ENCODE measurements at regions not wholly inside any gene's neighbourhood (a gene's known extent, or its start where the extent isn't known, plus 50 kb on each side); places are given as distances from the start of the nearest gene placed in this dataset.

DNA sequence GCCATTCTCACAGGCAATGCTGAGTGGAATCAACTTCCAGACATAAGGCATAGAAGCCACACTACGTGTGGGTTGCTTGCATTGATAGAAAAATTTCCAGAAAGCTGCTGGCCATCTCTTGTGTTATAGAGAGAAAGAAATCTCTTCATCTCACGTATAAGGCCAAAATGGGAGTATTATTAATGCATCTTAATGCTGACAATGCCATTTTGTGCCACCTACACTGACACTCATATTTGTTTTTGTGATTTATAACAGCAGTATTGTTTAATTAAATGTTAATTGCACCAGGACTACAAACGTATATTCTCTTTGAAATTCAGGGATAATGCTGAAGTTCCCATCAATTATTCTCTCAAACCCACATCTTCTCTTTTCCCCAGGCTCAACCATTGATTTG lies 56.1 kb upstream of the TMEM132D start:
- ATAC-seq (no peak), DNase-seq (no peak)
- no peak overlapping the region for H3K27ac ChIP-seq
- intact Hi-C loops (cut with DNase I), result no loop called here
- peaks cover 0 to 21% (median 5%) of the 10 kb centered on the region in 7 donors for H3K27me3 ChIP-seq
- TF ChIP-seq, protein P1, sequence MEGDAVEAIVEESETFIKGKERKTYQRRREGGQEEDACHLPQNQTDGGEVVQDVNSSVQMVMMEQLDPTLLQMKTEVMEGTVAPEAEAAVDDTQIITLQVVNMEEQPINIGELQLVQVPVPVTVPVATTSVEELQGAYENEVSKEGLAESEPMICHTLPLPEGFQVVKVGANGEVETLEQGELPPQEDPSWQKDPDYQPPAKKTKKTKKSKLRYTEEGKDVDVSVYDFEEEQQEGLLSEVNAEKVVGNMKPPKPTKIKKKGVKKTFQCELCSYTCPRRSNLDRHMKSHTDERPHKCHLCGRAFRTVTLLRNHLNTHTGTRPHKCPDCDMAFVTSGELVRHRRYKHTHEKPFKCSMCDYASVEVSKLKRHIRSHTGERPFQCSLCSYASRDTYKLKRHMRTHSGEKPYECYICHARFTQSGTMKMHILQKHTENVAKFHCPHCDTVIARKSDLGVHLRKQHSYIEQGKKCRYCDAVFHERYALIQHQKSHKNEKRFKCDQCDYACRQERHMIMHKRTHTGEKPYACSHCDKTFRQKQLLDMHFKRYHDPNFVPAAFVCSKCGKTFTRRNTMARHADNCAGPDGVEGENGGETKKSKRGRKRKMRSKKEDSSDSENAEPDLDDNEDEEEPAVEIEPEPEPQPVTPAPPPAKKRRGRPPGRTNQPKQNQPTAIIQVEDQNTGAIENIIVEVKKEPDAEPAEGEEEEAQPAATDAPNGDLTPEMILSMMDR (IDR thresholded peaks at IDR 0.05), result no peak
- WGBS, 2 donors, result 41 to 48% methylated on average over 3 of the region's 3 CpGs
- H3K4me1 ChIP-seq, result no peaks in the 10 kb centered on the region
- no peaks in the 10 kb centered on the region for H3K36me3 ChIP-seq
- no peak overlapping the region for H3K4me3 ChIP-seq
- H3K9me3 ChIP-seq, result peaks cover 0 to 10% (median 0%) of the 10 kb centered on the region in 11 donors

DNA sequence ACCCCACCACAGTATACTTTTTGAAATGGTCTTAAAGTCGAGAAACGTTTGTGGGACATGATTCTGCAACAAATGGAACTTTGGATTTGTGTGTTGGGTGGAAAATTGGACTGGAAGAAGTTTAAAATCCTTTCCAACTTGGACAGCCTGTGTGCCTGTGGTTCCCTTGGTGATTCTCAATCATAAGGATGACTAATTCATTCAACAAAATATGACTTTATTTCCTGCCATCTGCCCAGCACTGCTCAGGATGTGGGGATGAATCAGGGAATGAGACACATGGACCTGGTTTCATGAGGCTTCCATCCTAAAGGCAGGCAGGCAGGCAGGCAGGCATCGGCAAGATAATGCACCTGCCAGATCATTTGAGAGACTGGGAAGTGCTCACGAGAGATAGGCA lies 57.3 kb upstream of the TMEM132D start:
- Histone ChIP-seq H3K4me3 (no peak overlapping the region), H3K27me3 (peaks cover 0 to 22% (median 5%) of the 10 kb centered on the region in 7 donors), H3K36me3 (no peaks in the 10 kb centered on the region), H3K27ac (no peak overlapping the region), H3K9me3 (peaks cover 0 to 5% (median 0%) of the 10 kb centered on the region in 11 donors), H3K4me1 (no peaks in the 10 kb centered on the region)
- TF ChIP-seq, protein P1 (IDR thresholded peaks at IDR 0.05), result no peak
- DNase-seq (no peak), ATAC-seq (no peak)
- 56 to 57% methylated on average over 4 of the region's 4 CpGs for WGBS, 2 donors
- intact Hi-C loops (cut with DNase I), result no loop called here

DNA sequence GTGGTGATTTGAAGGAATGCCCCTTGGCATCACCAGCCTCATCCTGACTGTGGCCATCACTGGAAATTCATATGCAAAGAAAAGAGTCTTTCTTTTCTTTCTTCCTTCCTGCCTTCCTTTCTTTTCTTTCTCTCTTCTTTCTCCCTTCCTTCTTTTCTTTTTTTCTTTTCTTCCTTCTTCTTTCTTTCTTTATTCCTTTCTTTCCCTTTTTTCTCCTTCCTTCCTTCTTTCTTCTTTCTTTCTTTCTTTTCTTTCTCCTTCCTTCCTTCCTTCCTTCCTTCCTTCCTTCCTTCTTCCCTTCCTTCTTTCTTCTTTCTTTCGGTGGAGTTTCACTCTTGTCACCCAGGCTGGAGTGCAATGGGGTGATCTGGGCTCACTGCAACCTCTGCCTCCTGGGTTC lies 58.0 kb upstream of the TMEM132D start:
- TF ChIP-seq, protein P1 (IDR thresholded peaks at IDR 0.05), result no peak
- no peaks in the 10 kb centered on the region for H3K4me1 ChIP-seq
- H3K4me3 ChIP-seq, result no peak overlapping the region
- no peak overlapping the region for H3K27ac ChIP-seq
- H3K36me3 ChIP-seq, result no peaks in the 10 kb centered on the region
- peaks cover 0 to 22% (median 5%) of the 10 kb centered on the region in 7 donors for H3K27me3 ChIP-seq
- 83 to 85% methylated on average over 1 of the region's 1 CpG for WGBS, 2 donors
- ATAC-seq (no peak), DNase-seq (no peak)
- intact Hi-C loops (cut with DNase I), result no loop called here
- H3K9me3 ChIP-seq, result peaks cover 0 to 5% (median 0%) of the 10 kb centered on the region in 11 donors

DNA sequence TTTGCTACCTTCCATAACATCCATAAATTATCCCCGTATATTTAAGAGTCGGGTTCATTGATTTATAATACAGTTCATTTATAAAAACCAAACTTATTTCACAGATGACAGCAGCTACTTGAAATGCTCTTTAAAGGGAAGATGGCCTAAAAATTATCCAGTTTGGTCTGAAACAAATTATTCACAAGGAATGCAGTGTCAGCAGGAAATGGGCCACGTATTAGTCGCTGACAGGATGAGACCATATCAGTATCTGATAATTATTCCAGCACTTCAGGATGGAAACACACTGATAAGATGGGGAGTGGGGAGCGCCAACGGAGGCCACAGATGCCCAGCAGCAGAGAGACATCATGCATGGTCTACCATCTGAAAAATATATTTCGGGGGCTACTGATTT lies 60.5 kb upstream of the TMEM132D start:
- TF ChIP-seq, protein P1 (IDR thresholded peaks at IDR 0.05), result no peak
- Histone ChIP-seq H3K36me3 (no peaks in the 10 kb centered on the region), H3K9me3 (peaks cover 0 to 5% (median 0%) of the 10 kb centered on the region in 11 donors), H3K4me1 (no peaks in the 10 kb centered on the region), H3K4me3 (no peak overlapping the region), H3K27me3 (peaks cover 0 to 22% (median 5%) of the 10 kb centered on the region in 7 donors), H3K27ac (no peak overlapping the region)
- WGBS, 2 donors, result 59 to 63% methylated on average over 7 of the region's 7 CpGs
- intact Hi-C loops (cut with DNase I), result no loop called here
- DNase-seq, result no peak
- ATAC-seq, result no peak

All from heart right ventricle (tissue), 16 donors.